Lung (tissue), 11 donors: ENCODE measurements at regions not wholly inside any gene's neighbourhood (a gene's known extent, or its start where the extent isn't known, plus 50 kb on each side); places are given as distances from the start of the nearest gene placed in this dataset.

Experiments
- ATAC-seq: fragments of 200-7000 bp; cut with Tn5 transposase; one replicate; pipeline ENCODE4 v1.9.1; 2020; ENCODE audit warnings: moderate number of reproducible peaks; ENCODE audit not compliant: insufficient read depth, low FRiP score
- DNase-seq, 3 donors: peaks; one replicate each; pipeline ENCODE4 v3.0.0-alpha.2; 2013 to 2017
- H3K27ac ChIP-seq, 2 donors: one replicate each; pipeline ENCODE4 v1.5.1; 2013; ENCODE audit warnings: mild to moderate bottlenecking in 2 of 2, moderate library complexity in 2 of 2, control low read depth in 1 of 2, inconsistent platforms in 1 of 2, low read depth in 1 of 2, low read length in 1 of 2
- H3K27me3 ChIP-seq, 3 donors: one replicate each; pipeline ENCODE4 v1.5.1; 2013; ENCODE audit warnings: low read length in 2 of 3; ENCODE audit not compliant: control insufficient read depth in 3 of 3, insufficient read depth in 3 of 3
- H3K36me3 ChIP-seq, 4 donors: one replicate each; pipeline ENCODE4 v1.5.1; 2013; ENCODE audit warnings: low read length in 4 of 4, mild to moderate bottlenecking in 1 of 4, moderate library complexity in 1 of 4; ENCODE audit not compliant: control insufficient read depth in 4 of 4, insufficient read depth in 4 of 4
- H3K4me1 ChIP-seq, 5 donors: one replicate each; pipeline ENCODE4 v1.5.1; 2013; ENCODE audit warnings: low read length in 5 of 5, mild to moderate bottlenecking in 2 of 5, moderate library complexity in 1 of 5; ENCODE audit not compliant: control insufficient read depth in 5 of 5, insufficient read depth in 5 of 5
- H3K4me3 ChIP-seq: one replicate; pipeline ENCODE4 v1.5.1; 2013; ENCODE audit warnings: mild to moderate bottlenecking, control low read depth, moderate library complexity
- H3K9ac ChIP-seq, 2 donors: one replicate each; pipeline ENCODE4 v1.5.1; 2013; ENCODE audit warnings: low read length in 2 of 2, control low read depth in 1 of 2; ENCODE audit not compliant: insufficient read depth in 1 of 2
- H3K9me3 ChIP-seq, 4 donors: one replicate each; pipeline ENCODE4 v1.5.1; 2013; ENCODE audit warnings: low read length in 3 of 4, mild to moderate bottlenecking in 1 of 4, moderate library complexity in 1 of 4; ENCODE audit not compliant: control insufficient read depth in 4 of 4, insufficient read depth in 3 of 4
- whole genome bisulfite sequencing, 2 donors: extraction: QIAGEN DNeasy Blood & Tissue Kit; methylation state at CpG; one replicate each; pipeline ENCODE4 v1.1.7; 2013; 5-methylcytosine and 5-hydroxymethylcytosine counted together
- TF ChIP-seq, protein P1 (sequence below): IDR thresholded peaks from 2 replicates; pipeline ENCODE4 v1.5.1; 2012; ENCODE audit warnings: mild to moderate bottlenecking; ENCODE audit errors: control extremely low read depth, extremely low read depth
- donor health status: control.
- donor health status: control.
- donor health status: Bipolar disorder and iron deficiency.
- donor health status: healthy.
- donor health status: DM: yes; HTN: yes; CAD: no.

DNA sequence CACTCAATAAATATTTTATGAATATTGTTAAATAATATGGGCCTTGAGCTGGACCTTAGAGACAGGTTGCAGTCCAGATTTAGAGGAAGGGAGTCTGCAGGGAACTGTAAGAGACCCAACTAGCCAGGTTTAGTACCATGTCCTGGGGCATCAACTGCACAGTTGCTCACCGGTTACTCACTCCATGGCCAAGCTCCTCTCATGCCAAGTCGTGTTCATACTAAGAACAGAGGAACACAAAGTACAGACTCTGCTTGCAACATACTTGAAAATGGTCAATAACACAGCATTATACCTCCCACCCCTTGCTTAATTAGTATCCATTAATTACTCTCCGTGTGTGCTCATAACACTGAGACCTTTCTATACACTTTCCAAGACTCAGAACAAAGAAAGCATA is 317.6 kb upstream of the PIK3R1 start:
- TF ChIP-seq, protein P1, sequence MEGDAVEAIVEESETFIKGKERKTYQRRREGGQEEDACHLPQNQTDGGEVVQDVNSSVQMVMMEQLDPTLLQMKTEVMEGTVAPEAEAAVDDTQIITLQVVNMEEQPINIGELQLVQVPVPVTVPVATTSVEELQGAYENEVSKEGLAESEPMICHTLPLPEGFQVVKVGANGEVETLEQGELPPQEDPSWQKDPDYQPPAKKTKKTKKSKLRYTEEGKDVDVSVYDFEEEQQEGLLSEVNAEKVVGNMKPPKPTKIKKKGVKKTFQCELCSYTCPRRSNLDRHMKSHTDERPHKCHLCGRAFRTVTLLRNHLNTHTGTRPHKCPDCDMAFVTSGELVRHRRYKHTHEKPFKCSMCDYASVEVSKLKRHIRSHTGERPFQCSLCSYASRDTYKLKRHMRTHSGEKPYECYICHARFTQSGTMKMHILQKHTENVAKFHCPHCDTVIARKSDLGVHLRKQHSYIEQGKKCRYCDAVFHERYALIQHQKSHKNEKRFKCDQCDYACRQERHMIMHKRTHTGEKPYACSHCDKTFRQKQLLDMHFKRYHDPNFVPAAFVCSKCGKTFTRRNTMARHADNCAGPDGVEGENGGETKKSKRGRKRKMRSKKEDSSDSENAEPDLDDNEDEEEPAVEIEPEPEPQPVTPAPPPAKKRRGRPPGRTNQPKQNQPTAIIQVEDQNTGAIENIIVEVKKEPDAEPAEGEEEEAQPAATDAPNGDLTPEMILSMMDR, result no peak
- DNase-seq (no peak), ATAC-seq (no peak)
- Histone ChIP-seq H3K36me3 (no peaks in the 10 kb centered on the region), H3K27ac (no peak overlapping the region), H3K9me3 (no peaks in the 10 kb centered on the region), H3K4me1 (peaks cover 0 to 9% (median 0%) of the 10 kb centered on the region in 5 donors), H3K4me3 (no peak overlapping the region), H3K9ac (no peak overlapping the region), H3K27me3 (no peaks in the 10 kb centered on the region)
- WGBS, 2 donors, result 92 to 97% methylated on average over 3 of the region's 3 CpGs

DNA sequence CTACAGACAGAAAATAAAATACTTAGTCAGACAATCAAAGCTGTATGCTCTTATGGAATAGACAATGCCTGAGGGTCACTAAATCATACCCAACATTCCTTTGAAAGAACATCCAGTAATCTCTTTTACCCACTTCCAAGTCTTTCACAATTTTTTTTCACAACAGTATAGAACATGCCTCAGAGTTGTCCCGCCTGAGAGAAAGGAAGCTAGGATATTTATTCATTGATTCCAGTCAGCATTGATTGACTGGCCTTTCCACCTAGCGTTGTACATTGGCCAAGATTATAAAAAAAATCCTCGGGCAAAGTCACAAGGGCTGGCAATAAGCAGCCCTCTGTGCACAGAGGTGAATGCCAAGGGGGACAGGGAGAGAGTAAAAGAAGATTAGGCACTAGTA is 318.1 kb upstream of the PIK3R1 start:
- Histone ChIP-seq H3K9ac (no peak overlapping the region), H3K4me1 (peaks cover 0 to 4% (median 0%) of the 10 kb centered on the region in 5 donors), H3K27ac (no peak overlapping the region), H3K9me3 (no peaks in the 10 kb centered on the region), H3K36me3 (no peaks in the 10 kb centered on the region), H3K4me3 (no peak overlapping the region), H3K27me3 (no peaks in the 10 kb centered on the region)
- WGBS, 2 donors, result 64 to 87% methylated on average over 3 of the region's 3 CpGs
- ATAC-seq, result peak; percentile 6
- DNase-seq, result no peak
- TF ChIP-seq, protein P1, result no peak

DNA sequence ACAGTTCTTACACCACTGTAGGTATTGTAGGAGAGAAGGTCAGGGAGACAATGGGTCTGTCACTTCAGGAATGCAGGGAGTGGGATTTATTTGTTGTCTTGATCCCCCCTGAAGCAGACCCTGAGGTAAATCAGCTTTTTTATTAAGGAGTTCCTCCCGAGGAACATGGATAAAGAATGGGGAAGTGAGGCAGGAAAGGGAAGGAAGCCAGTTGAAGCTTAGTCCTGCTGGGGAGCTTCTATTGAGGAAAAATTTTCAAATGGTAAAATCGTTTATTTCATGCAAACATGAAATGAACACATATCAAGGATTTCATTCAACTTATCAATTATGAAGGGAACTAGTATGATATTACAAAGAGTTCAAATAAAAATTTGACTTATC is 318.6 kb upstream of the PIK3R1 start:
- H3K27me3 ChIP-seq, result no peaks in the 10 kb centered on the region

More for the DNA sequence above, 318.6 kb upstream of the PIK3R1 start:
- DNase-seq (no peak), ATAC-seq (no peak)
- no peak overlapping the region for H3K27ac ChIP-seq
- WGBS, 2 donors, result 18 to 26% methylated on average over 2 of the region's 2 CpGs
- no peak overlapping the region for H3K9ac ChIP-seq
- no peak overlapping the region for H3K4me3 ChIP-seq
- H3K36me3 ChIP-seq, result no peaks in the 10 kb centered on the region
- no peaks in the 10 kb centered on the region for H3K9me3 ChIP-seq
- H3K4me1 ChIP-seq, result no peaks in the 10 kb centered on the region
- TF ChIP-seq, protein P1, result no peak
